Right cardiac atrium (tissue), 5 donors: ENCODE measurements at regions not wholly inside any gene's neighbourhood (a gene's known extent, or its start where the extent isn't known, plus 50 kb on each side); places are given as distances from the start of the nearest gene placed in this dataset.

ENCODE experiments used
- ATAC-seq, 2 donors: fragments of 200-7000 bp; cut with Tn5 transposase; one replicate each; pipeline versions ENCODE4 v1.8.0 to v1.9.1; 2020; ENCODE audit warnings: moderate library complexity in 2 of 2, mild to moderate bottlenecking in 1 of 2
- DNase-seq, 3 donors: peaks; one replicate each; pipeline ENCODE4 v3.0.0-alpha.2; 2020
- H3K27ac ChIP-seq: one replicate; pipeline ENCODE4 v1.5.1; 2013; ENCODE audit warnings: mild to moderate bottlenecking, low read length, control low read depth, moderate library complexity
- H3K27me3 ChIP-seq: one replicate; pipeline ENCODE4 v1.6.1; 2013; ENCODE audit not compliant: control insufficient read depth, insufficient read depth
- H3K4me1 ChIP-seq: one replicate; pipeline ENCODE4 v1.6.1; 2013; ENCODE audit warnings: low read length; ENCODE audit not compliant: control insufficient read depth, insufficient read depth
- H3K4me3 ChIP-seq: one replicate; pipeline ENCODE4 v1.5.1; 2013; ENCODE audit warnings: low read length, control low read depth
- H3K9me3 ChIP-seq: one replicate; pipeline ENCODE4 v1.6.1; 2013; ENCODE audit warnings: low read length; ENCODE audit not compliant: control insufficient read depth
- WGBS: extraction: QIAGEN DNeasy Blood & Tissue Kit; methylation state at CpG from one replicate; pipeline ENCODE4 v1.1.7; 2013; 5-methylcytosine and 5-hydroxymethylcytosine counted together
- intact Hi-C, 4 donors: fragments of 100-400 bp; cut with DNase I; formaldehyde crosslinking; loops; one replicate each; pipeline versions ENCODE4 v1.11.0 to v1.14.0; 2022 to 2023
- donor health status: healthy with polysubstance abuse.
- donor health status: DM: no; HTN: yes; CAD: no.
- donor health status: DM: no; HTN: no; CAD: no.
- donor health status: DM: no; HTN: yes; CAD: no; lungs with severe emphysema.
- donor health status: DM: yes; HTN: yes; CAD: no.

- Histone ChIP-seq H3K27ac (no peak overlapping the region), H3K4me3 (no peak overlapping the region), H3K4me1 (no peaks in the 10 kb centered on the region), H3K9me3 (no peaks in the 10 kb centered on the region), H3K27me3 (no peaks in the 10 kb centered on the region)
- WGBS: 84% methylated on average over 1 of the region's 1 CpG
- no peak for DNase-seq
- intact Hi-C loops: loop anchor here in 1 of 4 donors (10.0 kb wide), 1 partner anchor 490 kb away; the partner anchor contains the start of gene ARL4A
- no peak for ATAC-seq
These were observed 487.6 kb downstream of the ARL4A start for GRCh38 chr7:13174991-13175390.

GRCh38 chr7:13179011-13179582 is 491.7 kb downstream of the ARL4A start:
- intact Hi-C loops: loop anchor here in 1 of 4 donors (10.0 kb wide), 1 partner anchor 494 kb away; the partner anchor contains the start of gene ARL4A
- ATAC-seq: peak; percentile 43 to 51

GRCh38 chr7:13179775-13180523 is 492.5 kb downstream of the ARL4A start:
- Histone ChIP-seq H3K27ac (no peak overlapping the region), H3K4me1 (no peaks in the 10 kb centered on the region), H3K9me3 (no peaks in the 10 kb centered on the region), H3K27me3 (no peaks in the 10 kb centered on the region), H3K4me3 (no peak overlapping the region)
- ATAC-seq: peak; percentile 18 to 57
- DNase-seq: no peak
- WGBS: 54% methylated on average over 5 of the region's 5 CpGs
- intact Hi-C loops: loop anchor here in 1 of 4 donors (10.0 kb wide), 1 partner anchor 495 kb away; the partner anchor contains the start of gene ARL4A

More at GRCh38 chr7:13179011-13179582, 491.7 kb downstream of the ARL4A start:
- WGBS: 59% methylated on average over 5 of the region's 5 CpGs
- no peaks in the 10 kb centered on the region for H3K9me3 ChIP-seq
- H3K4me1 ChIP-seq: no peaks in the 10 kb centered on the region
- H3K27ac ChIP-seq: no peak overlapping the region
- H3K4me3 ChIP-seq: no peak overlapping the region
- no peaks in the 10 kb centered on the region for H3K27me3 ChIP-seq
- no peak for DNase-seq

- Histone ChIP-seq H3K27me3 (no peaks in the 10 kb centered on the region), H3K4me3 (no peak overlapping the region), H3K27ac (no peak overlapping the region), H3K4me1 (no peaks in the 10 kb centered on the region), H3K9me3 (no peaks in the 10 kb centered on the region)
- ATAC-seq (peak in 1 of 2 donors; percentile 45), DNase-seq (peak in 2 of 3 donors; percentile 10 to 54)
- intact Hi-C loops: no loop called here
- 30% methylated on average over 3 of the region's 3 CpGs for WGBS
These were observed 493.8 kb downstream of the ARL4A start for GRCh38 chr7:13181216-13181615.

- Histone ChIP-seq H3K4me3 (no peak overlapping the region), H3K4me1 (no peaks in the 10 kb centered on the region), H3K27ac (no peak overlapping the region), H3K27me3 (no peaks in the 10 kb centered on the region), H3K9me3 (no peaks in the 10 kb centered on the region)
- intact Hi-C loops: no loop called here
- DNase-seq (no peak), ATAC-seq (no peak)
These were observed 497.7 kb downstream of the ARL4A start for GRCh38 chr7:13185139-13185538.

- DNase-seq: no peak
- Histone ChIP-seq H3K4me3 (no peak overlapping the region), H3K27ac (no peak overlapping the region), H3K4me1 (no peaks in the 10 kb centered on the region), H3K9me3 (no peaks in the 10 kb centered on the region), H3K27me3 (no peaks in the 10 kb centered on the region)
- intact Hi-C loops: no loop called here
- WGBS: 71% methylated on average over 5 of the region's 5 CpGs
- no peak for ATAC-seq
These were observed 500.9 kb downstream of the ARL4A start for GRCh38 chr7:13188236-13188805.

- no peak for DNase-seq
- H3K4me3 ChIP-seq: no peak overlapping the region
- no peak for ATAC-seq
- H3K9me3 ChIP-seq: no peaks in the 10 kb centered on the region
- intact Hi-C loops: no loop called here
- H3K4me1 ChIP-seq: no peaks in the 10 kb centered on the region
- WGBS: 86% methylated on average over 1 of the region's 1 CpG
- H3K27me3 ChIP-seq: no peaks in the 10 kb centered on the region
- H3K27ac ChIP-seq: no peak overlapping the region
These were observed 501.5 kb downstream of the ARL4A start for GRCh38 chr7:13188922-13189321.

- ATAC-seq (no peak), DNase-seq (no peak)
- Histone ChIP-seq H3K27me3 (no peaks in the 10 kb centered on the region), H3K4me1 (no peaks in the 10 kb centered on the region), H3K9me3 (no peaks in the 10 kb centered on the region), H3K4me3 (no peak overlapping the region), H3K27ac (no peak overlapping the region)
- WGBS: 94% methylated on average over 2 of the region's 2 CpGs
- intact Hi-C loops: no loop called here
These were observed 502.2 kb downstream of the ARL4A start for GRCh38 chr7:13189668-13190067.

- no peak for ATAC-seq
- H3K27ac ChIP-seq: no peak overlapping the region
- 66% methylated on average over 2 of the region's 2 CpGs for WGBS
- intact Hi-C loops: no loop called here
- no peaks in the 10 kb centered on the region for H3K27me3 ChIP-seq
- DNase-seq: no peak
- no peaks in the 10 kb centered on the region for H3K4me1 ChIP-seq
- no peaks in the 10 kb centered on the region for H3K9me3 ChIP-seq
- no peak overlapping the region for H3K4me3 ChIP-seq
These were observed 510.1 kb downstream of the ARL4A start for GRCh38 chr7:13197501-13197900.

- 87% methylated on average over 2 of the region's 2 CpGs for WGBS
- no peaks in the 10 kb centered on the region for H3K9me3 ChIP-seq
- DNase-seq (no peak), ATAC-seq (no peak)
- H3K27ac ChIP-seq: no peak overlapping the region
- intact Hi-C loops: no loop called here
- H3K4me3 ChIP-seq: no peak overlapping the region
- no peaks in the 10 kb centered on the region for H3K27me3 ChIP-seq
- no peaks in the 10 kb centered on the region for H3K4me1 ChIP-seq
These were observed 510.6 kb downstream of the ARL4A start for GRCh38 chr7:13198036-13198435.

- H3K27me3 ChIP-seq: no peaks in the 10 kb centered on the region
- H3K27ac ChIP-seq: no peak overlapping the region
- ATAC-seq (peak in 1 of 2 donors; percentile 22), DNase-seq (no peak)
- 41% methylated on average over 2 of the region's 2 CpGs for WGBS
- no peaks in the 10 kb centered on the region for H3K9me3 ChIP-seq
- intact Hi-C loops: no loop called here
- H3K4me3 ChIP-seq: no peak overlapping the region
- H3K4me1 ChIP-seq: no peaks in the 10 kb centered on the region
These were observed 511.3 kb downstream of the ARL4A start for GRCh38 chr7:13198727-13199126.
